ENCODE measurements at regions not wholly inside any gene's neighbourhood (a gene's known extent, or its start where the extent isn't known, plus 50 kb on each side); places are given as distances from the start of the nearest gene placed in this dataset.

DNA sequence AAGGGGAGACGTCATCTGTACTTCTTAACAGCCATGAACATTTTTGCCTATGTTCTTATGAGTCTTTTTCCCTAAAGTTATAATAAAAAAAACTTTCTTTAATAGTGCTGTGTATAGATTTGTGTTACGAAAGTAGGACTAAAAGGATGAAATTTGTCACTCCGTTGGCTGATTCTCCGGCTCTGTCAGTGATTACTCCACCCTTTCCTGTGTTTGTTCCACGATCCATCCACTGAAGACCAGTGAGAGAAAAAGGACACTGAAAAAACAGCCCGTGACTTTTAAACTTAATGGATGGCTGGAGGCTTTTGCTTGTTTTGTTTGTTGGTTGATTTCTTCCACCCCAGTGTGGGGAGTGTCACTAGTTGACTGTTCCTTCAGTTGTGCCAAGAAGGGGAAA, 232.0 kb upstream of the NOX3 start:
- TF ChIP-seq POLR2A (IDR thresholded peaks at IDR 0.05; ENCODE audit: low read length): no peak
- no peak for TF ChIP-seq GATA1 (IDR thresholded peaks at IDR 0.05; ENCODE audit: low read depth, low read length)
